Endothelial cell of umbilical vein (primary cell): ENCODE measurements at regions not wholly inside any gene's neighbourhood (a gene's known extent, or its start where the extent isn't known, plus 50 kb on each side); places are given as distances from the start of the nearest gene placed in this dataset.

Experiments
- EZH2 ChIP-seq: IDR thresholded peaks from 2 replicates; pipeline ENCODE4 v1.6.1; 2012; ENCODE audit warnings: borderline replicate concordance, low read depth, mild to moderate bottlenecking, moderate library complexity, low read length, inconsistent platforms; ENCODE audit not compliant: severe bottlenecking
- POLR2A ChIP-seq: IDR thresholded peaks from 2 replicates; pipeline ENCODE4 v1.6.1; 2012; ENCODE audit warnings: low read depth, mild to moderate bottlenecking, control low read depth, low read length
- TF ChIP-seq, protein P1 (sequence below), 2 donors: IDR thresholded peaks; 1 replicate in 1 of 2; 2 replicates in 1 of 2; pipeline ENCODE4 v1.5.1; 2011; ENCODE audit warnings: low read length in 2 of 2, mild to moderate bottlenecking in 2 of 2, moderate library complexity in 2 of 2, control low read depth in 1 of 2, inconsistent platforms in 1 of 2, low read depth in 1 of 2; ENCODE audit not compliant: insufficient read depth in 1 of 2; ENCODE audit errors: extremely low read depth in 1 of 2

DNA sequence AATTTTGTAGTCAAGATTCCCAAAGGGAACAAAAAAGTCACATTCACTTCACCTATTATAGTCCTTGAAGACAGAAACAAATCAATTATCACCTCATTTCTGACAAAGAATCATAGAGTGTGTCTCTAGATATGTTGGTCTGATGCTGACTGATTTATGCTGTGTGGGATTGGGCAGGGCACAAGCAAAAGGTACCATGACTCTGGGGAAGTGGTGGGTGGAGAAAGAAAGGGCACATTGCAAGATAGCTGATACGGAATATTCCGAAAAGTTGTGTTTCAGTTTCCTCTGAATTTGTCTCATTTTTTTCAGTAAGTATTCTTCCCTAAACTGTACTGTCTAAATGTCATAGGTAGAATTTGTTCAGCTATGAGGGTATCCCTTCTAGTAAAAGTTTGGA lies 268.0 kb downstream of the MREG start:
- no peak for TF ChIP-seq POLR2A
- TF ChIP-seq, protein P1, sequence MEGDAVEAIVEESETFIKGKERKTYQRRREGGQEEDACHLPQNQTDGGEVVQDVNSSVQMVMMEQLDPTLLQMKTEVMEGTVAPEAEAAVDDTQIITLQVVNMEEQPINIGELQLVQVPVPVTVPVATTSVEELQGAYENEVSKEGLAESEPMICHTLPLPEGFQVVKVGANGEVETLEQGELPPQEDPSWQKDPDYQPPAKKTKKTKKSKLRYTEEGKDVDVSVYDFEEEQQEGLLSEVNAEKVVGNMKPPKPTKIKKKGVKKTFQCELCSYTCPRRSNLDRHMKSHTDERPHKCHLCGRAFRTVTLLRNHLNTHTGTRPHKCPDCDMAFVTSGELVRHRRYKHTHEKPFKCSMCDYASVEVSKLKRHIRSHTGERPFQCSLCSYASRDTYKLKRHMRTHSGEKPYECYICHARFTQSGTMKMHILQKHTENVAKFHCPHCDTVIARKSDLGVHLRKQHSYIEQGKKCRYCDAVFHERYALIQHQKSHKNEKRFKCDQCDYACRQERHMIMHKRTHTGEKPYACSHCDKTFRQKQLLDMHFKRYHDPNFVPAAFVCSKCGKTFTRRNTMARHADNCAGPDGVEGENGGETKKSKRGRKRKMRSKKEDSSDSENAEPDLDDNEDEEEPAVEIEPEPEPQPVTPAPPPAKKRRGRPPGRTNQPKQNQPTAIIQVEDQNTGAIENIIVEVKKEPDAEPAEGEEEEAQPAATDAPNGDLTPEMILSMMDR (IDR thresholded peaks at IDR 0.05; ENCODE audit: extremely low read depth in 1 of 2, insufficient read depth in 1 of 2, low read depth in 1 of 2, low read length in 2 of 2) = no peak
- no peak for TF ChIP-seq EZH2
